ENCODE measurements at regions not wholly inside any gene's neighbourhood (a gene's known extent, or its start where the extent isn't known, plus 50 kb on each side); places are given as distances from the start of the nearest gene placed in this dataset.

DNA sequence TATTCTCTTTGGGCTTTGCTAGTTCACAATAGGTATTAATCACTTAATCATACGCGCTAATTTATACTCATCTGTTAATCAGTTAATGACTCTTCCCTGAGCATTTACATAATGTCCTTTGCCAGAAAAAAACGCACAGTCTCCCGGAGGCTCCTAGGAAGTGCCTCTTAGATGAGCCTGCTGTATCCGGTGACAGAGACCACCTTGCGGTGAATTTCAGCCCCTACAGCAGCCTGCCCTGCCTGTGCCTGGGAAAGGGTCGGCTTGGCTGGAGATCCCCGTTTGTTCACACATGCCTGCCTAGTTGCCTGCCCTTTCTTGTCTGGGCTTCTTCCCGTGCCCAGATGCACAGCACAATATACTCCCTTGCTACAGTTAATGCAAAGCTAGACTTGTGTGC, 152.9 kb downstream of the ZBTB18 start:
- TF ChIP-seq, protein P1, sequence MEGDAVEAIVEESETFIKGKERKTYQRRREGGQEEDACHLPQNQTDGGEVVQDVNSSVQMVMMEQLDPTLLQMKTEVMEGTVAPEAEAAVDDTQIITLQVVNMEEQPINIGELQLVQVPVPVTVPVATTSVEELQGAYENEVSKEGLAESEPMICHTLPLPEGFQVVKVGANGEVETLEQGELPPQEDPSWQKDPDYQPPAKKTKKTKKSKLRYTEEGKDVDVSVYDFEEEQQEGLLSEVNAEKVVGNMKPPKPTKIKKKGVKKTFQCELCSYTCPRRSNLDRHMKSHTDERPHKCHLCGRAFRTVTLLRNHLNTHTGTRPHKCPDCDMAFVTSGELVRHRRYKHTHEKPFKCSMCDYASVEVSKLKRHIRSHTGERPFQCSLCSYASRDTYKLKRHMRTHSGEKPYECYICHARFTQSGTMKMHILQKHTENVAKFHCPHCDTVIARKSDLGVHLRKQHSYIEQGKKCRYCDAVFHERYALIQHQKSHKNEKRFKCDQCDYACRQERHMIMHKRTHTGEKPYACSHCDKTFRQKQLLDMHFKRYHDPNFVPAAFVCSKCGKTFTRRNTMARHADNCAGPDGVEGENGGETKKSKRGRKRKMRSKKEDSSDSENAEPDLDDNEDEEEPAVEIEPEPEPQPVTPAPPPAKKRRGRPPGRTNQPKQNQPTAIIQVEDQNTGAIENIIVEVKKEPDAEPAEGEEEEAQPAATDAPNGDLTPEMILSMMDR (IDR thresholded peaks at IDR 0.05) = no peak
- TF ChIP-seq POLR2A (IDR thresholded peaks at IDR 0.05) = no peak

All from lower leg skin (tissue), 3 donors.